GM12878 (cell line): ENCODE measurements at regions not wholly inside any gene's neighbourhood (a gene's known extent, or its start where the extent isn't known, plus 50 kb on each side); places are given as distances from the start of the nearest gene placed in this dataset.

ENCODE experiments used
- ATAC-seq: fragments of 200-7000 bp; cut with Tn5 transposase; 3 replicates; pipeline ENCODE4 v1.9.1; 2020; ENCODE audit warnings: mild to moderate bottlenecking, moderate library complexity
- BruUV-seq: library from RNA; stranded (reverse); fragments of 400-500 nt; replicated peaks from 2 replicates; lab custom pipeline; 2021; lab: Mats Ljungman, UMichigan
- CTCF ChIA-PET: fragments of 300-600 bp; sonication (Branson Sonifier 250); formaldehyde crosslinking; extraction: SDS; loops from one replicate; lab custom pipeline; 2021; ENCODE audit warnings: inconsistent platforms; lab: Yijun Ruan, JAX
- POLR2A ChIA-PET: fragments of 350-600 bp; formaldehyde crosslinking; extraction: SDS; loops from one replicate; lab custom pipeline; 2021; ENCODE audit warnings: inconsistent platforms; lab: Charles Lee
- RAD21 ChIA-PET: fragments of 300-600 bp; sonication (Branson Sonifier 250); formaldehyde crosslinking; loops from one replicate; lab custom pipeline; 2023; ENCODE audit warnings: antibody characterized with exemption; ENCODE audit not compliant: unreplicated experiment; lab: Charles Lee
- SMC1A ChIA-PET: fragments of 300-600 bp; sonication (Branson Sonifier 250); formaldehyde crosslinking; loops from one replicate; lab custom pipeline; 2023; ENCODE audit not compliant: unreplicated experiment, uncharacterized antibody; lab: Charles Lee
- DNase-seq: peaks from one replicate; pipeline ENCODE4 v3.0.0-alpha.2; 2011; ENCODE audit warnings: low read depth, low spot score
- FAIRE-seq: peaks from 3 replicates; lab custom pipeline; 2011; peaks lifted over from hg19 to GRCh38; lab: Jason Lieb, UNC
- H2AFZ ChIP-seq: 2 replicates; pipeline ENCODE4 v1.6.0; 2011; ENCODE audit warnings: low read depth, low read length, control low read depth; ENCODE audit not compliant: control insufficient read depth
- H3K27ac ChIP-seq: 2 replicates; pipeline ENCODE4 v1.5.1; 2011; ENCODE audit warnings: control low read depth; ENCODE audit not compliant: control insufficient read depth, insufficient read depth
- H3K27me3 ChIP-seq, 2 experiments: replicated peaks in 1 of 2; 2 replicates each; pipeline versions ENCODE4 v1.6.0 to v1.6.1; 2011; ENCODE audit warnings: low read length in 1 of 2; ENCODE audit not compliant: control insufficient read depth in 2 of 2, insufficient read depth in 2 of 2
- H3K36me3 ChIP-seq, 2 experiments: 2 replicates each; pipeline ENCODE4 v1.5.1; 2011; ENCODE audit warnings: low read length in 1 of 2; ENCODE audit not compliant: control insufficient read depth in 2 of 2, insufficient read depth in 2 of 2
- H3K4me1 ChIP-seq: 2 replicates; pipeline ENCODE4 v1.6.1; 2011; ENCODE audit warnings: mild to moderate bottlenecking, low read length, moderate library complexity, mixed read lengths; ENCODE audit not compliant: control insufficient read depth, insufficient read depth
- H3K4me2 ChIP-seq: 2 replicates; pipeline ENCODE4 v1.6.0; 2011; ENCODE audit warnings: control low read depth; ENCODE audit not compliant: control insufficient read depth, insufficient read depth
- H3K4me3 ChIP-seq: fragments of 200-600 bp; sonication (generic); 2 replicates; pipeline ENCODE4 v1.5.1; 2016
- H3K79me2 ChIP-seq: 2 replicates; pipeline ENCODE4 v1.6.0; 2011; ENCODE audit warnings: low read length; ENCODE audit not compliant: control insufficient read depth, insufficient read depth
- H3K9ac ChIP-seq: 2 replicates; pipeline ENCODE4 v1.8.0; 2011; ENCODE audit warnings: low read length, control low read depth, mixed read lengths; ENCODE audit not compliant: control insufficient read depth, insufficient read depth
- H3K9me3 ChIP-seq: replicated peaks from 3 replicates; pipeline ENCODE4 v1.5.1; 2011; ENCODE audit warnings: mild to moderate bottlenecking, low read length; ENCODE audit not compliant: control insufficient read depth, insufficient read depth
- H4K20me1 ChIP-seq: 2 replicates; pipeline ENCODE4 v1.6.0; 2011; ENCODE audit not compliant: control insufficient read depth, insufficient read depth
- CBX3 ChIP-seq: fragments of 200-600 bp; sonication (generic); IDR thresholded peaks from 2 replicates; pipeline ENCODE4 v1.6.1; 2016; ENCODE audit warnings: low read depth, borderline replicate concordance
- CBX5 ChIP-seq: sonication (generic); IDR thresholded peaks from 2 replicates; pipeline ENCODE4 v1.6.1; 2016; ENCODE audit warnings: low read depth, moderate library complexity, mild to moderate bottlenecking, inconsistent platforms
- CEBPB ChIP-seq, 2 experiments: fragments of 150-350 bp in 1 of 2; IDR thresholded peaks; 2 replicates each; pipeline ENCODE4 v1.6.1; 2012 to 2014; ENCODE audit warnings: low read depth in 2 of 2, low read length in 2 of 2, borderline replicate concordance in 1 of 2, inconsistent platforms in 1 of 2
- IRF4 ChIP-seq: IDR thresholded peaks from 2 replicates; pipeline ENCODE4 v1.6.1; 2011; ENCODE audit warnings: low read depth, low read length
- JUND ChIP-seq: IDR thresholded peaks from 2 replicates; pipeline ENCODE4 v1.6.1; 2012; ENCODE audit warnings: low read depth, mild to moderate bottlenecking, low read length, improper control_type of control experiment, moderate library complexity
- MEF2A ChIP-seq: IDR thresholded peaks from 2 replicates; pipeline ENCODE4 v1.6.1; 2011; ENCODE audit warnings: low read depth, mild to moderate bottlenecking, low read length, moderate library complexity; ENCODE audit not compliant: insufficient read depth
- MXI1 ChIP-seq: fragments of 150-350 bp; IDR thresholded peaks from 2 replicates; pipeline ENCODE4 v1.6.1; 2011; ENCODE audit warnings: low read depth, mild to moderate bottlenecking, inconsistent platforms, low read length, improper control_type of control experiment
- MYC ChIP-seq: IDR thresholded peaks from 2 replicates; pipeline ENCODE4 v1.6.1; 2011; ENCODE audit warnings: mild to moderate bottlenecking, low read length, moderate library complexity, inconsistent platforms; ENCODE audit not compliant: insufficient read depth, insufficient replicate concordance, insufficient read length, severe bottlenecking
- NFIC ChIP-seq: IDR thresholded peaks from 2 replicates; pipeline ENCODE4 v1.6.1; 2012; ENCODE audit warnings: low read depth, mild to moderate bottlenecking, inconsistent platforms, low read length, moderate library complexity
- NFYA ChIP-seq: IDR thresholded peaks from 2 replicates; pipeline ENCODE4 v1.6.1; 2011; ENCODE audit warnings: low read depth, mild to moderate bottlenecking, low read length, improper control_type of control experiment, borderline replicate concordance
- NR2C1 ChIP-seq: fragments of 450-650 bp; IDR thresholded peaks from 2 replicates; pipeline ENCODE4 v1.6.1; 2017; ENCODE audit warnings: antibody characterized with exemption, mild to moderate bottlenecking, moderate library complexity
- NR2C2 ChIP-seq: IDR thresholded peaks from 2 replicates; pipeline ENCODE4 v1.6.1; 2011; ENCODE audit warnings: borderline replicate concordance, low read depth; ENCODE audit not compliant: control insufficient read depth, insufficient read length
- PAX5 ChIP-seq: IDR thresholded peaks from 2 replicates; pipeline ENCODE4 v1.6.1; 2011; ENCODE audit warnings: low read depth, low read length, borderline replicate concordance
- PAX8 ChIP-seq: fragments of 450-650 bp; IDR thresholded peaks from 2 replicates; pipeline ENCODE4 v1.6.1; 2017; ENCODE audit warnings: mild to moderate bottlenecking, moderate library complexity
- POLR2AphosphoS5 ChIP-seq: IDR thresholded peaks from 2 replicates; pipeline ENCODE4 v1.6.1; 2011; ENCODE audit warnings: mild to moderate bottlenecking, low read length, inconsistent platforms
- RAD21 ChIP-seq: IDR thresholded peaks from 2 replicates; pipeline ENCODE4 v1.6.1; 2011; ENCODE audit warnings: mild to moderate bottlenecking, low read depth, low read length, moderate library complexity; ENCODE audit not compliant: insufficient read depth
- SIX5 ChIP-seq: IDR thresholded peaks from 2 replicates; pipeline ENCODE4 v1.6.1; 2011; ENCODE audit warnings: mild to moderate bottlenecking, low read depth, low read length, moderate library complexity; ENCODE audit not compliant: severe bottlenecking
- ZZZ3 ChIP-seq: IDR thresholded peaks from 2 replicates; pipeline ENCODE4 v1.6.1; 2011; ENCODE audit warnings: low read depth; ENCODE audit not compliant: control insufficient read depth, insufficient read length
- WGBS: methylation state at CpG from one replicate; pipeline ENCODE4 v1.1.6; 2016; ENCODE audit warnings: low lambda C conversion rate; ENCODE audit not compliant: insufficient replicate concordance, insufficient coverage; ENCODE audit errors: missing lambda C conversion rate; 5-methylcytosine and 5-hydroxymethylcytosine counted together
- in situ Hi-C: fragments of 300-500 bp; cut with MboI; formaldehyde crosslinking; loops from 9 replicates; pipeline ENCODE4 v1.14.3; 2018; ENCODE audit warnings: mixed read lengths
- intact Hi-C: fragments of 100-400 bp; cut with micrococcal nuclease; formaldehyde crosslinking; loops from one replicate; pipeline ENCODE4 v1.14.2; 2022; ENCODE audit not compliant: unreplicated experiment

DNA sequence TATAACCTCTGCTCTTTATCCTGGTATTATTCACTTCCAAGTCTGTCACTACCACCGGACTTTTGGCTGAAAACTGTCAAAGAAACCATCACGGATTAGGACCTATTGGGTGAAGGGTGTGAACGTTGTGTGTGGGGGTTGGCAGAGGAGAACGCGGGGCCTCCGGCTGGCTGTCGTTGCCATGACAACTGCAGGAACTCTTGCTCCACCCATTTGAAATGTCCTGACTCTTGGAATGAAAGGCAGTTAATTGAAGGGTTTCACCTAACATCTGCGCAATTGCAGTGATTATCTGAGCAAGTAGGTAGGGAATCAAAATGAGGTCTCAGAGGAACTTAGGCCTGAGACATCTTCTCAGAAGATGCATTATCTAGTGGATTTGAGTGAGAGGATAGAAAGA, 60.9 kb upstream of the CLMP start:
- TF ChIP-seq MEF2A (no peak), PAX8 (no peak), ZZZ3 (no peak), POLR2AphosphoS5 (no peak)
- Histone ChIP-seq H2AFZ (no peak overlapping the region), H3K9ac (no peak overlapping the region), H3K4me3 (no peak overlapping the region), H4K20me1 (no peaks in the 10 kb centered on the region), H3K79me2 (no peaks in the 10 kb centered on the region), H3K9me3 (peaks cover 9% of the 10 kb centered on the region; the same call in 2 of the 3 replicates), H3K27ac (no peak overlapping the region), H3K4me2 (no peak overlapping the region), H3K36me3 (no peaks in the 10 kb centered on the region), H3K27me3 (no peaks in the 10 kb centered on the region; a peak in 2 of 4 replicates), H3K4me1 (peaks cover 8% of the 10 kb centered on the region)
- 76% methylated on average over 8 of the region's 8 CpGs for WGBS
- ChIA-PET POLR2A (no interaction called here), RAD21 (no interaction called here), SMC1A (no interaction called here), CTCF (interaction anchor here (1.0 kb wide), 1 partner anchor 9 kb away, joined by 6 read pairs; no protein-coding TSS in a partner anchor)
- DNase-seq (no peak), ATAC-seq (no peak), FAIRE-seq (no peak)
- no TSS peak for BruUV-seq
- in situ Hi-C loops = no loop called here
- intact Hi-C loops = no loop called here

GRCh38 chr11:123254357-123254756, 59.3 kb upstream of the CLMP start:
- no peaks in the 10 kb centered on the region for H4K20me1 ChIP-seq
- no peak overlapping the region for H2AFZ ChIP-seq
- WGBS = 8% methylated on average over 3 of the region's 3 CpGs
- intact Hi-C loops (no loop called here), in situ Hi-C loops (no loop called here)
- no peak overlapping the region for H3K9ac ChIP-seq
- CTCF ChIA-PET = no interaction called here
- peaks cover 0 to under 1% of the 10 kb centered on the region in 2 experiments; a peak in 2 of 4 replicates for H3K27me3 ChIP-seq
- H3K27ac ChIP-seq = no peak overlapping the region
- DNase-seq (no peak), ATAC-seq (no peak), FAIRE-seq (no peak)
- no peaks in the 10 kb centered on the region for H3K36me3 ChIP-seq
- RAD21 ChIA-PET = no interaction called here
- H3K4me1 ChIP-seq = peaks cover 8% of the 10 kb centered on the region
- peaks cover 9% of the 10 kb centered on the region; the same call in 2 of the 3 replicates for H3K9me3 ChIP-seq
- no TSS peak for BruUV-seq
- no peak overlapping the region for H3K4me3 ChIP-seq
- POLR2A ChIA-PET = interaction anchor here (0.6 kb wide), 1 partner anchor 142 kb away, joined by 5 read pairs; no protein-coding TSS in a partner anchor
- SMC1A ChIA-PET = no interaction called here
- H3K79me2 ChIP-seq = no peaks in the 10 kb centered on the region
- H3K4me2 ChIP-seq = no peak overlapping the region
- no peak for TF ChIP-seq NFIC
- TF ChIP-seq NFYA = no peak
- TF ChIP-seq CBX5 = no peak
- no peak for TF ChIP-seq MYC
- no peak for TF ChIP-seq RAD21
- no peak for TF ChIP-seq CBX3
- no peak for TF ChIP-seq IRF4
- no peak for TF ChIP-seq PAX5
- TF ChIP-seq CEBPB (IDR thresholded peaks at IDR 0.05; ENCODE audit: borderline replicate concordance in 1 of 2, low read depth in 2 of 2, low read length in 2 of 2) = no peak
- no peak for TF ChIP-seq MXI1
- no peak for TF ChIP-seq SIX5
- TF ChIP-seq JUND = no peak
- TF ChIP-seq NR2C2 = no peak
- no peak for TF ChIP-seq NR2C1
